ENCODE measurements at regions not wholly inside any gene's neighbourhood (a gene's known extent, or its start where the extent isn't known, plus 50 kb on each side); places are given as distances from the start of the nearest gene placed in this dataset.

DNA sequence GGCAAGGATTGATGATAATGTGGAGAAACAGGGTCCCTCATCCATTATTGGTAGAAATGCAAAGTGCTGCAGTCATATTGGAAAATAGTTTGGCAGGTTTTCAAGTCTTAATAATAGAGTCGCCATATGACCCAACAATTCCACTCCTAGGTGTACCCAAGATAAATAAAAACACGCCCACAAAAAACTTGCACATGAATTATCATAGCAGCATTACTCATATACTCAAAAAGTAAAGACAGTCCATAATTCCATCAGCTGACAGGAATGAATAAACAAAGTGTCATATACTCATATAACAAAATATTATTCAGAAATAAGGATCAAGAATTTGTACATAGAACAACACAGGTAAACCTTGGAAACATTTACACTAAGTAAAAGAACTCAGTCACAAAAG, 242.9 kb upstream of the FTMT start:
- no peak for TF ChIP-seq POLR2A (IDR thresholded peaks at IDR 0.05)
- TF ChIP-seq, protein P1, sequence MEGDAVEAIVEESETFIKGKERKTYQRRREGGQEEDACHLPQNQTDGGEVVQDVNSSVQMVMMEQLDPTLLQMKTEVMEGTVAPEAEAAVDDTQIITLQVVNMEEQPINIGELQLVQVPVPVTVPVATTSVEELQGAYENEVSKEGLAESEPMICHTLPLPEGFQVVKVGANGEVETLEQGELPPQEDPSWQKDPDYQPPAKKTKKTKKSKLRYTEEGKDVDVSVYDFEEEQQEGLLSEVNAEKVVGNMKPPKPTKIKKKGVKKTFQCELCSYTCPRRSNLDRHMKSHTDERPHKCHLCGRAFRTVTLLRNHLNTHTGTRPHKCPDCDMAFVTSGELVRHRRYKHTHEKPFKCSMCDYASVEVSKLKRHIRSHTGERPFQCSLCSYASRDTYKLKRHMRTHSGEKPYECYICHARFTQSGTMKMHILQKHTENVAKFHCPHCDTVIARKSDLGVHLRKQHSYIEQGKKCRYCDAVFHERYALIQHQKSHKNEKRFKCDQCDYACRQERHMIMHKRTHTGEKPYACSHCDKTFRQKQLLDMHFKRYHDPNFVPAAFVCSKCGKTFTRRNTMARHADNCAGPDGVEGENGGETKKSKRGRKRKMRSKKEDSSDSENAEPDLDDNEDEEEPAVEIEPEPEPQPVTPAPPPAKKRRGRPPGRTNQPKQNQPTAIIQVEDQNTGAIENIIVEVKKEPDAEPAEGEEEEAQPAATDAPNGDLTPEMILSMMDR (IDR thresholded peaks at IDR 0.05) = no peak

Measured in Peyer's patch (tissue), 4 donors.